ENCODE measurements at regions not wholly inside any gene's neighbourhood (a gene's known extent, or its start where the extent isn't known, plus 50 kb on each side); places are given as distances from the start of the nearest gene placed in this dataset.
A peak's percentile ranks its signal among the peaks of the same experiment; 100 is the strongest.

- Mint-ChIP-seq H3K4me3 (no peak overlapping the region), H3K9me3 (no peaks in the 10 kb centered on the region), H3K4me1 (no peaks in the 10 kb centered on the region), H3K27ac (ENCODE audit: unreplicated experiment) (no peak overlapping the region), H3K27me3 (ENCODE audit: low read depth) (peaks cover 22% of the 10 kb centered on the region), H3K36me3 (ENCODE audit: low read depth) (no peaks in the 10 kb centered on the region)
- DNase-seq (ENCODE audit: low read depth, low spot score), result no peak
- no peak for TF ChIP-seq CTCF (conservative IDR thresholded peaks at IDR 0.05)
Observed at GRCh38 chr7:131654249-131654558, 97.8 kb upstream of the PODXL start.

- no peaks in the 10 kb centered on the region for H3K9me3 Mint-ChIP-seq
- no peak for TF ChIP-seq CTCF (conservative IDR thresholded peaks at IDR 0.05)
- H3K4me1 Mint-ChIP-seq, result peaks cover 3% of the 10 kb centered on the region
- peaks cover 27% of the 10 kb centered on the region for H3K27me3 Mint-ChIP-seq (ENCODE audit: low read depth)
- H3K36me3 Mint-ChIP-seq (ENCODE audit: low read depth), result no peaks in the 10 kb centered on the region
- no peak overlapping the region for H3K4me3 Mint-ChIP-seq
- no peak overlapping the region for H3K27ac Mint-ChIP-seq (ENCODE audit: unreplicated experiment)
- DNase-seq (ENCODE audit: low read depth, low spot score), result no peak
Observed at GRCh38 chr7:131653418-131654248, 97.2 kb upstream of the PODXL start.

- Mint-ChIP-seq H3K27ac (ENCODE audit: unreplicated experiment) (no peak overlapping the region), H3K36me3 (ENCODE audit: low read depth) (no peaks in the 10 kb centered on the region), H3K9me3 (no peaks in the 10 kb centered on the region), H3K4me3 (no peak overlapping the region), H3K4me1 (peaks cover 4% of the 10 kb centered on the region), H3K27me3 (ENCODE audit: low read depth) (peaks cover 26% of the 10 kb centered on the region)
- DNase-seq (ENCODE audit: low read depth, low spot score), result no peak
- TF ChIP-seq CTCF (conservative IDR thresholded peaks at IDR 0.05), result no peak
Observed at GRCh38 chr7:131652934-131653333, 96.5 kb upstream of the PODXL start.

GRCh38 chr7:131652194-131652593 lies 95.8 kb upstream of the PODXL start:
- H3K4me3 Mint-ChIP-seq, result no peak overlapping the region
- peak overlapping the region; percentile 68 for H3K27ac Mint-ChIP-seq (ENCODE audit: unreplicated experiment)
- no peaks in the 10 kb centered on the region for H3K36me3 Mint-ChIP-seq (ENCODE audit: low read depth)
- H3K9me3 Mint-ChIP-seq, result no peaks in the 10 kb centered on the region
- DNase-seq (ENCODE audit: low read depth, low spot score), result no peak
- H3K4me1 Mint-ChIP-seq, result peaks cover 4% of the 10 kb centered on the region
- no peak for TF ChIP-seq CTCF (conservative IDR thresholded peaks at IDR 0.05)
- H3K27me3 Mint-ChIP-seq (ENCODE audit: low read depth), result peaks cover 30% of the 10 kb centered on the region

GRCh38 chr7:131649879-131650278 lies 93.5 kb upstream of the PODXL start:
- no peak for TF ChIP-seq CTCF (conservative IDR thresholded peaks at IDR 0.05)
- DNase-seq (ENCODE audit: low read depth, low spot score), result no peak
- Mint-ChIP-seq H3K4me1 (peaks cover 4% of the 10 kb centered on the region), H3K4me3 (no peak overlapping the region), H3K27ac (ENCODE audit: unreplicated experiment) (no peak overlapping the region), H3K27me3 (ENCODE audit: low read depth) (peaks cover 35% of the 10 kb centered on the region), H3K9me3 (no peaks in the 10 kb centered on the region), H3K36me3 (ENCODE audit: low read depth) (no peaks in the 10 kb centered on the region)

All from neural crest cell (in vitro differentiated cells).